ENCODE measurements at regions not wholly inside any gene's neighbourhood (a gene's known extent, or its start where the extent isn't known, plus 50 kb on each side); places are given as distances from the start of the nearest gene placed in this dataset.

DNA sequence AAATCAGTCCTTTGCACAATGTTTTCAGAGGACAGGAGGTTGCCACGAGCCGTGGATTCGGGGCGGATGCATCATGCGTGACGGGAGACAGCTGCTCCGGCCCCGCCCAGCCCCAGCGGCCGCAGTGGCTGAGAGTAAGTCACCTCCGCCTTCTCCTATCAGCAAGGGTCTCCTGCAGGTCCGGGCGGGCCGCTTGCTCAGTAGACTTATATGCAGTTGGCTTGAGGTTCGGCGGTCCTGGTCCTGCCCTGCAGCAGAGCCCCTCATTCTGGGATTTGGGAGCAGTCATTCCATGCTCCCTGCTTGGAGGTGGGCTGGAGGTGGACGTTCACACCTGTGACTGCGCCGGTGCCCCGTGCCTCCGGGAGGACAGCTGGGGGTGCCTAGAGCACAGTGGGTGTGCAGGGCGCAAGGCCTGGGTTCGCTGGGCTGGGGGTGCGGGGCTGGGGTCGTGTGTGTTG, 86.3 kb upstream of the ADRA2C start:
- no peak for DNase-seq (ENCODE audit: low spot score)
- TF ChIP-seq, protein P1, sequence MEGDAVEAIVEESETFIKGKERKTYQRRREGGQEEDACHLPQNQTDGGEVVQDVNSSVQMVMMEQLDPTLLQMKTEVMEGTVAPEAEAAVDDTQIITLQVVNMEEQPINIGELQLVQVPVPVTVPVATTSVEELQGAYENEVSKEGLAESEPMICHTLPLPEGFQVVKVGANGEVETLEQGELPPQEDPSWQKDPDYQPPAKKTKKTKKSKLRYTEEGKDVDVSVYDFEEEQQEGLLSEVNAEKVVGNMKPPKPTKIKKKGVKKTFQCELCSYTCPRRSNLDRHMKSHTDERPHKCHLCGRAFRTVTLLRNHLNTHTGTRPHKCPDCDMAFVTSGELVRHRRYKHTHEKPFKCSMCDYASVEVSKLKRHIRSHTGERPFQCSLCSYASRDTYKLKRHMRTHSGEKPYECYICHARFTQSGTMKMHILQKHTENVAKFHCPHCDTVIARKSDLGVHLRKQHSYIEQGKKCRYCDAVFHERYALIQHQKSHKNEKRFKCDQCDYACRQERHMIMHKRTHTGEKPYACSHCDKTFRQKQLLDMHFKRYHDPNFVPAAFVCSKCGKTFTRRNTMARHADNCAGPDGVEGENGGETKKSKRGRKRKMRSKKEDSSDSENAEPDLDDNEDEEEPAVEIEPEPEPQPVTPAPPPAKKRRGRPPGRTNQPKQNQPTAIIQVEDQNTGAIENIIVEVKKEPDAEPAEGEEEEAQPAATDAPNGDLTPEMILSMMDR (IDR thresholded peaks at IDR 0.05; ENCODE audit: borderline replicate concordance, control extremely low read depth, extremely low read depth, insufficient read depth, missing control alignments): no peak
- in situ Hi-C loops (cut with MboI; ENCODE audit: low sequenced_read_pairs, unreplicated experiment): no loop called here

DNA sequence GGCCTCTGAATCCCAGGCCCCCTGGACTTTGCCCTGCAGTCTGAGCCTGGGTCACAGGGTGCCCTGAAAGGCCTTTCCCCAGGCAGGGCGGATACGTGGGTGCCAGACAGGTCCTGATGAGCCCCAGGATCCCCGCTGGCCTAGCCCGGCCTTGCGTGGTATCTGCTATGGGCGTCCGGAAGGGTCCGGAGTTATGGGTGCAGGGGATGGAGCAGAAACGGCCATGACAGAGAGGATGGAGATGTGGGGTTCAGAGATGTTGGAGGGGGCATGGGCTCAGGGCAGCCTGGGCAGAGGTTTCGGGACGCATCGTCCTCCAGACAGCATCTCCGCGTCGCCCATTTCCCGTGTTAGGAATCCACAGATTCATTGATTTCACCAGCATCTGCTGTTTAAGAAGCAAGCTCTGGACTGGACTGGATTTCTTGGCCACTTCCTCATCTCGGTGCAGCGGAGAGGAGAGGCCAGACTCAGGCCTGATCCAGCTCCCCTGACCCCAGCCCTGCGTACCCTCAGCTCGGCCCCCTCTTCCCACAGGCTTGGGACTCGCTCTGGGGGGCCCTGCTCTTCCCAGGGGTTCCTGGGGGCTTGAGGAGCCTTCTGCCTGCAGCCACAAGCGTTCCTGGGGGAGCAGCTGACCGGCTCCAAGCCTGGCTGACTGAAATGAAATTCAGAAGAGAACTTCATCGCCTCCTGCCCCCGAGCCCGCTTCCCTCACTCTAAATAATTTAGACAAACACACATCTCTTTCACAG, 86.9 kb upstream of the ADRA2C start:
- TF ChIP-seq, protein P1 (IDR thresholded peaks at IDR 0.05; ENCODE audit: borderline replicate concordance, control extremely low read depth, extremely low read depth, insufficient read depth, missing control alignments): no peak
- in situ Hi-C loops (cut with MboI; ENCODE audit: low sequenced_read_pairs, unreplicated experiment): no loop called here
- DNase-seq (ENCODE audit: low spot score): no peak

DNA sequence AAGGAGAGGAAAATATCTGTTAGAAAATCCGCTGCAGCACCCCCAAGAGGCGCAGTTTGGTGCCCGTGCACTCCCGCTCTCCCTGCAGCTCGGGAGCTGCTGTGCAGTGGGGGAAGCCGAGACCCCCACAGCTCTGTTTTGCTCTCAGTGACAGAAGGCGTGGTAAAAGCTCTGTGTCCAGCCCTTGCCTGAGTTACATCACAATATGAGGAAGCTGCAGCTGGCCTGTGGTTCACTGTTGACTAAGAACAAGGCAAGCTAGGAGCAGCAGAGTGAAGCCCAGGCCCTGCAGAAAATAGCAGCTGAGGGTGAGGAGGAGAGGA, 88.5 kb upstream of the ADRA2C start:
- in situ Hi-C loops (cut with MboI; ENCODE audit: low sequenced_read_pairs, unreplicated experiment): no loop called here
- TF ChIP-seq, protein P1 (IDR thresholded peaks at IDR 0.05; ENCODE audit: borderline replicate concordance, control extremely low read depth, extremely low read depth, insufficient read depth, missing control alignments): no peak
- no peak for DNase-seq (ENCODE audit: low spot score)

DNA sequence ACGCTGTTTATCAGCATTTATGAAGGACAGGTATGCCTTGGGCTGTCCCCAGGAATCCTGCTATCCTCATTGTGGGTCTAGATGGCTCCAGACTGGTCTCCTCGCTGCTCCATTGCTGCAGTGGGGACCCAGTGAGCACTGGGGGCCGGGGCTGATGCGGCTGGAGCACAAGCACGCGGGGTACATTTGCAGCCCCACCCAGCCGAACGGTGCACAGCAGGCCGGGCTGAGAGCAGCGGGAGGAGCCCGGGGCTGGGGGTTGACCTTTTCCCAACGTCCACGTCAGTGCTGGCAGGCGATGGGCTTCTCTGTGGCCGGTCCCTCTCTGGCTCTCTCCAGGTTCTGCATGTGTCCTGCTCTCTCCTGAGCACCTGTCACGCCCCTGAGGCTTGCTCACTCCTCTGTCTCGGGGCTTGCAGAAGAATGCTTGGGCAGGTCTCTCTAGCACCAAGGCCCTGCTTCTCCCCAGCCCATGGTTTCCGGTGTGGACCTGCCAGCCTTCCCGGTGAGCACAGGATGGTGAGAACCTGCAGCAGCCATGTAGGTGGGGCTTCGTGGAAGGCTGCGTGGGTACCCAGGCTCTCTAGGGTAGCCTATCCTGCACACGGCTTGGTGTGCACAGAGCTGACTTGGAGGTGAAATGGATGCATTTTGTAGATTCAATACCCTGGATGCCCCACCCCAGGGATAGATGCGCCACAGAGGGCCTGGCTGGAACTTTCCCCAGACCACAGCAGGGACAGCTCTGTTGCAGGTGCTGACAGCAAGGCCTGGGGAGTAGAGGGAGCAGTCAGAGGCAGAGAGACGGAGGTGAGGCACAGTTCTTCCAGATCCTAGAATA, 89.1 kb upstream of the ADRA2C start:
- DNase-seq (ENCODE audit: low spot score): no peak
- TF ChIP-seq, protein P1 (IDR thresholded peaks at IDR 0.05; ENCODE audit: borderline replicate concordance, control extremely low read depth, extremely low read depth, insufficient read depth, missing control alignments): no peak
- in situ Hi-C loops (cut with MboI; ENCODE audit: low sequenced_read_pairs, unreplicated experiment): no loop called here

DNA sequence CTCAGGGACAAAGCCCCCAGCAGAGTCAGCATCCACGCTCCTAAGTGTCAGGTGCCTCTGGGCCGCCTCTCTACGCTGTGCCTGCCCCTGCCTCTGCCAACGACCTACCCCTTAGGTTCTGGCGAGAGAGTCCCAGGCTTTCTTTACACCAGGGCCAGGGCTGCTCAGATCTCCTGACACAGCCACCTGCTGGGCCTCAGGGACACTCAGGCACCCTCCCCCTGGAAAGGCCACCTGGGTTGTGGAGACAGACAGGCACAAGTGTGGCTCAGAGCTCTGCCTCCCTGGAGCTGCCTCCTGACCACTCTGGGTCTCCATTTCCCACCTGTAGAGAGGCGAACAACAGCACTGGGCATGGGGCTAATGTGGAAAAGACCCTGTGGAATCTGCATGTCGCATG, 90.0 kb upstream of the ADRA2C start:
- in situ Hi-C loops (cut with MboI; ENCODE audit: low sequenced_read_pairs, unreplicated experiment): no loop called here
- TF ChIP-seq, protein P1 (IDR thresholded peaks at IDR 0.05; ENCODE audit: borderline replicate concordance, control extremely low read depth, extremely low read depth, insufficient read depth, missing control alignments): no peak
- no peak for DNase-seq (ENCODE audit: low spot score)

DNA sequence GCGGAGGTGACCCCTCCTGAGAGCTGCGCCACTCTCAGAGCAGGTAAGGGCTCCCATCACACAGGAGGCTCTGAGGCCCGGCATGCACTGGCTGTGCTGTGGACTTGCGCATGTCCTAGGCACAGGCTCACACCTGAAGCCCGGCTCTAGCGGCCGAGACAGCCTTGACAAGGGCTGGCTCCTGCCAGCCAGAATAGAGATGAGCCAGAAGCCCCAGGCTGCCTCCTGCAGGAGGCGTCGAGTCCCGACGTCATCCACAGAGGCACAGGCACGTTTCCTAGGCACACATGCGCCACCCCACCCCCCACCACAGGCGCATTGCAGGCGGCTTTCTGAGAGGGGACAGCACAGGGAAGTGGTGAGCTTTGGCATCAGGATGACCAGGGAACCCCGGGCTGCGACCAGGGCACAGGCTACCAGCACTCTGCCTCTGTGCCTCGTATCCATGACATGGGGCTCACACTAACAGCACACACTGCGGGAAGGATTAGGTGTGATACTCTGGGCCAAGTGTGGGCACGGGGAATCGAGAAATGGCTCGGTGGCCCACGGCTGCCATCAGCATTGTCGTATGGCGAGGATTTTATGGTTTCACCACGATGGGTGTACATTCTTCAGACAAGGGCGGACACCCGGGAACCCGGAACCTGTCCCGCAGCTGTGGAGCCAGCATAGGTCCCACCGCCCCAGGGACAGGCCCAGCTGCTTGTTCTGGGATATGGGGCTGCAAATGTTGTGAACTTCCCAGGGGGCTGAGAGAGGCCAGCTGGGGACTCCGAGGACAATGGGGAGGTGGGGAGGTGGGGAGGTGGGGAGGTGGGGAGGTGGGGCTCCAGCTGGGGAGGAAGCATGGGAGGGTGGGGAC, 90.7 kb upstream of the ADRA2C start:
- DNase-seq (ENCODE audit: low spot score): no peak
- TF ChIP-seq, protein P1 (IDR thresholded peaks at IDR 0.05; ENCODE audit: borderline replicate concordance, control extremely low read depth, extremely low read depth, insufficient read depth, missing control alignments): no peak
- in situ Hi-C loops (cut with MboI; ENCODE audit: low sequenced_read_pairs, unreplicated experiment): no loop called here

All from GM13976 (cell line).